H1 (cell line): ENCODE measurements at regions not wholly inside any gene's neighbourhood (a gene's known extent, or its start where the extent isn't known, plus 50 kb on each side); places are given as distances from the start of the nearest gene placed in this dataset. TPM values are rescaled to one million over a fixed set of nuclear protein-coding genes. Genes with fewer than 3 reads are reported as not detected.

Source experiments
- RXRA ChIP-seq: IDR thresholded peaks from 2 replicates; pipeline ENCODE4 v1.6.1; 2011; ENCODE audit warnings: low read depth, mild to moderate bottlenecking, low read length, moderate library complexity; ENCODE audit not compliant: insufficient read depth
- small RNA-seq: library from polyadenylated mRNA; stranded (forward); fragments of <200 nt; extraction: miRNeasy Mini kit (QIAGEN cat#:217004); gene quantifications from one replicate; pipeline ENCODE3, GENCODE V24; 2013; ENCODE audit not compliant: insufficient read depth

- no peak for TF ChIP-seq RXRA
These were observed 116.3 kb downstream of the SLC28A3 start (continued) for GRCh38 chr9:84224246-84224645.

Small RNA genes lying in the stretch of these regions (small RNA-seq; reads per million reads assigned to genes)
- gene AL390838.2 = not detected
